NOMO-1 (cell line): ENCODE measurements at regions not wholly inside any gene's neighbourhood (a gene's known extent, or its start where the extent isn't known, plus 50 kb on each side); places are given as distances from the start of the nearest gene placed in this dataset.

Experiments used
- DNase-seq, 2 experiments: peaks; one replicate each; lab custom pipeline; 2025; ENCODE audit not compliant: unreplicated experiment in 2 of 2; lab: John Stamatoyannopoulos, UW

DNA sequence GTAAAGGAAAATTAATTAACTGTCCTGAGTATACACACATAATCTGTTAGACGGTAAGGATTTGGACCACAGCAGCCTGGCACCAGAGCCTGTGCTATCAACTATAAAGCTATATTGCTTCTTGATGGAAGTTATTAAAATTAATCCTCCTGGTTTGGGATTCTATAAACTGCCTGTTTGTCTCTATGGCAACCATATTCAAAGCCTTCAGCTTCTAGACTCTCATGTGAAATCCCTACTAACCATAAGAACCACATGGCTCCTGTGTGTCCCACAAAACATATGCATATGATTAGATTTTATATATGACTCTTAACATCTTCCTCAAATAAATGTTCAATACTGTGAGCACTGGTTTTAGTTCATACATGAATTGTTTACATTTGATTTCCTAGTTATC, 380.8 kb downstream of the ANKRD50 start:
- no peak for DNase-seq

DNA sequence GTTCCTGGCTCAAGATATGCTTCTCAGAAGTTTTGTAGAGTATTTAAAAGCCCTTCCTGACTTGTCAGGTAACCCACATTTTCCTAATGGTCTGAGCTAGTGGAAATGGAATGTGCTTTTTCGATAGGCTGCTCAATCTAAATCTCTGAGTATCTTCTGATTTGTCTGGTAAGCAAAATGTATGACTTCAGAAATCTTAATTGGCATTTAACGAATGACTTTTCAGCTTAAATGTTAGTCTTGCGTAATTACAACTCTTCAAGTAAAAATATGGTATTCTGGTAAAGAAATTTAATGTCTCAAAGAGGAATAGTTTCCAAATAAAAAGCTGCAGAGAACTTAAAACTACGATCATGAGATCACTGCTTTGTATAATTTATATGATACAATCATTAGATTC, 379.1 kb downstream of the ANKRD50 start:
- no peak for DNase-seq

DNA sequence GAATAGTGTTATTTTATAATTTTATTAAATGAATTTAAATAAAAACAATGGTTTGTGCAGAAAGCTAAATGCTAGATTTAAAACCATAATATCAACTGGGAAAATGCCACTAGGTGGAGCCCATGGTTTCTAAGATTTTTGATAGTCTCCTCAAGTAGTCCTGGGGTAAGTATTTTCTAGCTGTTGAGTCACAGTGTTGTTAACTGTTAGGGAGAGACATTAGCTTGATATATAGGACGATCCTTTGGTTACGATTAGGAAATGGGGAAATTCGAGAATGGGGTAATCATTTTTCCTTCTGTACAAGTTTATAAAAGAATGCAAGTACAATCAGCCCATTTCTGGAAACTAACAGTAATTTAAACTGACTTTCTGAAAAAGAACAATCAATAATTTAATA, 378.4 kb downstream of the ANKRD50 start:
- peak in 1 of 2 experiments; percentile 34 for DNase-seq

DNA sequence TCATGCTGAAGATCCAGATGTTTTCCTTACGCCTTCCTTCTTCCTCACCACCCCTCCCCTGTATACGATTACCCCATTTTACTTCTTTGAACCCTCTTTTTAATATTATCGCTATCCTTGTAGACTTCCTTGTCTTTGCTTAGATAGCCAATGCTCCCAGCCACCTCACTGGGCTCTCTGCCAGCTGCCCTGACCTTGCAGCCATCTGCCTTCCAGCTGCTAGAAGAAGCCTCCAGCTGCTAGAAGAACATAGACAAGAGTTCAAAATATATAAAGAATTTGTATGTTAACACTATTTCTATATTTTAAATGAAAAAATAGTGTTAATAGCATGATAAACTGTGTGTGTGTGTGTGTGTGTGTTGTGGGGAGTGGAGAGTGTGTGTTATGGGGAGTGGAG, 374.7 kb downstream of the ANKRD50 start:
- DNase-seq = no peak

DNA sequence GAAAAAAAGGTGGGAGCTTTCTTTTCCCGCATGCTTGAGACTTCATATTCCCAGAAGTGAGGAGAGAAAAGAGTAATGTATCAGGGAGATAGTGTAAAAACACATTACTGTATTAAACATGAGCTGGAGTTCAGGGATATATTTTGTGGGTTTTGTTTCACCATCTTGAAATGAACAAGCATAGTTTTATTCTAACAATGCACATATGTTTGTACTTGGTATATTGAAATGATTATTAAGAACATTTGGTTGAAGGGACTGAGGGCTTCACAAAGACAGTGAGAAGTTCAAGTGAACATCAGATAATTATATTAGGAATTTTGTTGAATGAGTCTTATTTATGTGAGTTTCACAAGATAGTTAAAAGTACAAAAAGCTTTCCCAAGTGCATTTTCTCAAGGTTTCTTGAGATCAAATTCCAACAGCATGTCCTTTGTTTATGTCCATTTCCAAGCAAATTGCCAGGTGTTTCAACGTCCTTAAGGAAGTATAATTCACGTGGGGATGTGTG, 368.8 kb downstream of the ANKRD50 start:
- DNase-seq = no peak

DNA sequence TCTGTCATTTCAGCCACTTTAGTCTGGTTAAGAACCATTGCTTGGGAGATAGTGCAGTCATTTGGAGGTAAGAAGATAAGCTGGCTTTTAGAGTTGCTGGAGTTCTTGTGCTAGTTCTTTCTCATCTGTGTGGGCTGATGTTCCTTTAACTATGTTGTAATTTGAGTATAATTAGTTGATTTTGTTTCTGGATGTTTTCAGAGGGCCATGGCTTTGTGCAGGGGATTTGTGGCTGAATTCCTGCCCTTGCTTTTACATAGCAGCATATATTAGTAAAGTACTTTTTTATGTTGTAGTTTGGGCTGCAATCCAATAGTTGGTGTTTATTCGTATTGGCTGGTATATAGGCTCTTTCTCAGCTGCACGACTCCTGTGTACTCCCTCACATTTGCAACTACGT, 339.6 kb downstream of the ANKRD50 start:
- no peak for DNase-seq

DNA sequence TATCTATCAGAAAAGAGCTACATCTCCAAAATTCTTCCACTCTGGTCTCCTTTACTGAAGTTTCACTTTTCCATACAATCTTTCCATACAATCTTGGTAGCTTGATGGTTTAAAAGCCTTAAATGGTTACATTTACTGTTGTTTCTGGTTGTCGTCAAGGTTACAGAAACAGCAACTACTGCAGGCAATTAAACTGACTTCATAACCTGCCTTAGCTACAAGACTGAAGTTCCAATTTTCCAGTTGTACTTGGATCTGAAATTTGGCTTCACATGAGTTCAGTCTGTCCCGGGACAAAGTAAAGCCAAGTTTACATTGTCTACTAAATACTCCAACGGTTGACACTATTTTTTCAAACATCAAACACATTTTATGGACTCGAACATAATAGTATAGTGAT, 326.4 kb downstream of the ANKRD50 start:
- DNase-seq = no peak

DNA sequence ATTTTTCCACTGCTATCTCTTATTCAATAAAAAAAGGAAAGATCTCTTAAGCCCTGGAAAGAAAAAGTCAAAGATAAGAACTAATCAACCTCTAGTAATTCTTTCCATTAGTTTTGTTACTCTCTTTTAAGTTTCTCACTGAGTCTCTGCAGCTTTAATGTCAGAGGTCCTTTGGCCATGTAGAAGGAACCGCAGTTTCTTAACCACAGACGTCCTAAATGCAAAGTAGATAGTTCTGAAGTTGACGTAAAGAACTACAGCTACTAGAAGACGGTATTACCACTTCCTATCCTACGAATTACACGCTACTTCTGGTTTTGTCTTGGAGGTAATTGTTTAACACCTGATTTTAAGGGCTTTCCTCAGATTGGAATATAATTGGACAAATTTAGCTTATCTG, 325.9 kb downstream of the ANKRD50 start:
- DNase-seq = no peak

DNA sequence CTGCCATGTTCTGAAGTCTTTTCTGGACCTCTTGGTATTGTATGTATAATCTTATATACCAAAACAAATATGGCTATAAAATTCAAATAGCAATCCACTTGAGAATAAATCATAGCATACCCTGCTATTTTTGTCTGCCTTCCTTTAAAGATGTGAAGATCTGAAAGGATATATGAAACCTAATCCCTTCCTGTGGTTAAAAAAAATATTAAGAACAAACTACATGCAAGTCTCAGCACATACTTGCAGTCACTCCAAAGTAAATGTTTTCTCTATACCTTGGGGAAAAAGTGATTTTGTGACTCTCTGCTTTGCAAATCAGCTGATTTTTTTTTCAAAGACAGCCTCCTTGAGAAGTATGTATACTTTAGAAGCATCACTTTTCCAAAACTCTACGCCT, 322.9 kb downstream of the ANKRD50 start:
- no peak for DNase-seq

DNA sequence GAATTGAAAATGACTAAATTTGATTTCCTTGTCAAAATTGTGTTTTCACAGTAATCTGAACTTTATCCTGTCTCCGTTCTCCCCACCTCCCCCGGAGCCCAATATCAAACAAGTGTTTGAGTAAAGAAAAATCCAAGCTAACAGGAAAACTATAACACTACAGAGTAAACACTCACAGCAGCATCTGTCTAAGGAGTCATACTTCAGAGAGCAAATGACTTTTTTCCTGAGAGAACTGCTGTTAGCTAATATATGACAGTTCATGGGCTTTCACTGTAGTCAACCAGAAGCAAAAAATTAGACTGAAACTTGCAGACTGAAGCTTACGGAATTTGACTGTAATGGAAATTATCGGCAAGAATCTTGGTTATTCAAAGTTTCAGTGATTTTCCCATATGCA, 321.7 kb downstream of the ANKRD50 start:
- no peak for DNase-seq

DNA sequence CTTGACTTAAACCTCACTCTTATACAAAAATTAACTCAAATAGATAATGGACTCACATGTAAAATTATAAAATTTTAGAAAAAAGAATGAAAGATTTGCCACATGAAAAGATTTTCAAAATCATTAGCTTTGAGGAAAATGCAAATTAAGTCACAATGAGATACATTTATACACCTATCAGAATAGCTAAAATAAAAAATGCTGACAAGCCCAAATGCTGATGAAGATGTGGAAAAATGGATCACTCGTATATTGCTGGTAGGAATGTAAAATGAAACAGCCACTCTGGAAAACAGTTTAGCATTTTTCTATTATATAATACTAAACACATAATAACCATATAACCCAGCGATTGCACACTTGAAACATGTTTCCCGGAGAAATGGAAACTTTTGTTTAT, 316.2 kb downstream of the ANKRD50 start:
- no peak for DNase-seq

DNA sequence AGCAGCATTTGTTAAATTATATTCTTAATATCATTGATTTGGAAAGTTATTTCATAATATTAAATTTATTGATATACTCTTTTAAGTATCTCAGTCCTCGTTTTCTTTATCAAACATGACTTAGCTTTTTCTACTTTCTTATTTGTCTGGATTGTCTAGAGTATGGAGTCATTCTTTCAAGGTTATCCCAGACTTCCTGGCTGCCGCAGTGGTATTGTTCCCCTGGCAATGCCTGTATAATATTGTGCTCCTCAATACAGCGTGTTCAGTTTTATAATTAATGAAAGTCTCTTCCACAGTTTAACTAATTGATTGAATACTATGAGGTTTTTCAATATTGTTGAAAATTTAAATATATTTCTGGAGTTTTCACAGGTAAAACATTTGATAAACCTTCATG, 310.9 kb downstream of the ANKRD50 start:
- DNase-seq = no peak

DNA sequence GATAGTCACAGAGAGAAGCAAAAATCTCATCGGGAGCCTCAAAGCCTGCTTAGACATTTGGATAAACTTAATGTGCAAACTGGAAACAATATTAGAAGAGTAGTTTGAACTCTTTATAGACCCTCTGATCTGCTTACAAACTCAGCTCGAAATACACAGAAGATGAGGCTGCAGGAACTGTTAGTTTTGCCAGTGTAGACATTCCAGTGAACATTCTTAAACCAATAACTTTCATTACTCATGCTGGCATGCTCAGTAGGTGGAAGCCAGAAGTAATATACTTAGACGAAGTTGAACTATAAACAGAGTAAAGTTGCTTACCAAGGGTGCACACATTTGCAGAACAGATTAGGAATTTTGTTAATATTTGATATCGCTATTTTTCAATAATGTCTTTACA, 303.5 kb downstream of the ANKRD50 start:
- DNase-seq = no peak

DNA sequence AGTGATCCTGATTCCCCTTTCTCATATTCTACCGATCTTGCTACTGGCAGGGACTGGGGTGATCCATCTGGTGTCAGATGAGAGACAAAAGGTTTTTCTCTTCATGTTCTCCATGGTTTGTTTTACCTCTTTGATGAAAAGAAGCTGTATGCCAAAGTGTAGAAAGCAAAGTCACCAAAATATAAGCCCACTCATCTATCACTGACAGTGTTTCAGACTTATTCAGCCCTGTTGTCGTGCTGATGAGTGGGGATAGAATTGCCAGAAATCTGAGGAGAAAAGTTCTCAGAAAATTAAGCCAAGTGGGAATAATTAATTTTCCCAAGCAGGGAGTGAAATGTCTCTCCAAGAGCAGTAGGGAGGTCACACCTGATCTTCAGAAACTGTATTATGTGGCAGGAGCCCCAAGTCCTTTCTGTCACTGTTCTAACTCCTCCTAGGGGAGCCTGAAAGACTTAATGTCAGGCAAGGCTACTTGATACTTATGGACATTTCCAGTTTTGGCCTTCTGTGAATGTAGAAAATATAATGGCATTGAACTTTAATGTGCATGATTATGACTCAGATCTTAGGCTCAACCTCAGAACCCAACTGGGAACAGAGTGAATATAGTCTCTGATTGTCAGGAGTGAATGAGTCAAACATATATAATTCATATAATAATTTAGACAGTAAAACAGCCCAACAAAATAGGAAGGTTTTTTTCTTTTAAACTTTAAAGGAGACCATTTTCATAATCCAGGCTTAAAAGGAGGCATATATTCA, 298.1 kb downstream of the ANKRD50 start:
- no peak for DNase-seq

DNA sequence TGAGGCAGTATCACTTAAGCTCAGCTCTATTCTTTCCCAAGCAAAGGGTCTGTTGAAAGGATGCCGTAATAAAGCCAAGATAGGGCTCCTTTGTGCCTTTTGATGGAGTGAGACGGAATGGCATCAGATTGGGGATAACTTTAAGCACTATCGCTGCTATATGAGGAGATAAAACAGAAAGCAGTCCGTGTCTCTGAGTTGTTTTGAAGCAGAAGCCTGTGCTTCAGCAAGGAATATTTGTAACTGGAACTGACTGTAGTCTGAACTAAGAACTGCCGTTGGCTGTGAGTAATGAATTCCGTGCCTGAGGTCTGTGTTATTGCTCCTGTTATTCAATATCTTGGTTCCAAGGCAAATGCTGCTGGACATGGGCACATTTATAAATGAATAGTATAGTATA, 297.4 kb downstream of the ANKRD50 start:
- no peak for DNase-seq

DNA sequence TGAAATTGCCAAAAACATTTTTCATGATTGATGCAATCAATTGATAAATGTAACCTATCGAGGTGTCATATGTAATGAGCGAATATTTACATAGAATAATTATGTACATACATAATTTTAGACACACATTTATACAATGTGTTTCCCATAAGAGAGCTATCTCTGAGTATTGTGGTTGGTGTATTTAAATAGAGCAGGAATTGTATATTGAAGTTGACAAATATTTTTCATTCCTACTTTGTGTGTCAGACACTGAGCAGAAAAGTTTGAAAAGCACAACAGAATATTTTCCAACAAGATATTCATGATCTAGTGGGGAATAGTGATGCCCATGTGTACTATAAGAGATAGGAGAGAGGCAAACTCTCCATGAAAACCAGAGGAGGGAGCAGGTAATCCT, 295.2 kb downstream of the ANKRD50 start:
- DNase-seq = no peak

DNA sequence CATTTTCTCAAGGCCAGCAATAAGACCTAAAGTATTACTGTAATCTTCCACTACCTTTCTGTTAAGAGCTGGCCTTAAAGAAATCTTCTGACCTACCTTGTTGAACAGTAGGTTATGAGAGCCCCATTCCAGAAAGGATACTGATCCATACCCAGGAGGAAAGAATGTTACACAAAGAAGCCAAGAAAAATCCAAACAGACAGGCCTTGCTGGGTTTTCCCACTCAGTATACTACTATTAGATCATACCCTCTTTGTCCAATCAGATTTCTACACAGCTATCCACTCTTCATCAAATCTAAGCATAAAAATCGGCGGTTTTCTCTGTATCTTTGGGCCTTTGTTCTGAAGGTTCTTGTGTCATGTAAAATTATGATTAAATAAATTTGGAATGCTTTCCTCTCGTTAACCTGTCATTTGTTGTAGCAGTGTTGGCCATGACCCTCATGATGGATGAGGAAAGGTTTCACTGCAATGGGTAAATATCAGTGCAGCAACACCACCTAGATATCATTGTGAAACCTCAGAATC, 292.3 kb downstream of the ANKRD50 start:
- no peak for DNase-seq

DNA sequence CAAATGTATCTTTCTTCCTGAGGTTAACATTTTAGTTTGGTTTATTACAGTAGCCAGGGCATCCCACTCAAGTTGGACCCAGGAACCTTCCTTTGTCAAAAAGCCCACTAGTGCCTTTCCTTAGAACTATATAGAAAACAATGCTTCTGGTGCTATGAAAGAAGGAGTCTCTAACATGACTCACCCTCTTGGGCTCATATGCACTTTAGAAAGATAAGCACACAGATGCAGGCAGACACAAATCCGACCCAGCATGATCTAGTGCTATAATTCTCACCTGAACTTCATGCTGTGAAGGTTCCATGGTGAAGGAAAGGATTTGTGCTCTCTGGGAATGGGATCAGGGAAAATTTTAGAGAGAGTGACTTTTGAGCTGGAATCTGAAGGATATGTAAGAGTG, 289.4 kb downstream of the ANKRD50 start:
- no peak for DNase-seq

DNA sequence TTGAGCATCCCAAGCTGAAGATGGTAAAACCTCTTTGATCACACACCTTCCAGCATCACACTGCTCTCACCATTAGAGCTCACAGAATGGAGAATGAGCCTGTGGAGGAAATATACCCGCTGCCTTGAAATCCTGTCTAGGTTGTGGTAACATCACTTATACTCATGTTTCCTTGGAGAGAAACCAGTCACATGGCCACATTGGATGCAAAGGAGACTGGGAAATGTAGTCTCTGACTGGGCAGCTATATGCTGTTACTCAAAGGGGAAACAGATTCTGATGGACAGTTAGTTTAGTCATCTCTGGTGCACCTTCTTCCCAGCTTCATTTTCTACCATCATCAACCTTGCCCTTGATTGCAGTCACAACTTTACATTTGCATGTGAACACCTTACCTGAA, 286.3 kb downstream of the ANKRD50 start:
- DNase-seq = no peak

DNA sequence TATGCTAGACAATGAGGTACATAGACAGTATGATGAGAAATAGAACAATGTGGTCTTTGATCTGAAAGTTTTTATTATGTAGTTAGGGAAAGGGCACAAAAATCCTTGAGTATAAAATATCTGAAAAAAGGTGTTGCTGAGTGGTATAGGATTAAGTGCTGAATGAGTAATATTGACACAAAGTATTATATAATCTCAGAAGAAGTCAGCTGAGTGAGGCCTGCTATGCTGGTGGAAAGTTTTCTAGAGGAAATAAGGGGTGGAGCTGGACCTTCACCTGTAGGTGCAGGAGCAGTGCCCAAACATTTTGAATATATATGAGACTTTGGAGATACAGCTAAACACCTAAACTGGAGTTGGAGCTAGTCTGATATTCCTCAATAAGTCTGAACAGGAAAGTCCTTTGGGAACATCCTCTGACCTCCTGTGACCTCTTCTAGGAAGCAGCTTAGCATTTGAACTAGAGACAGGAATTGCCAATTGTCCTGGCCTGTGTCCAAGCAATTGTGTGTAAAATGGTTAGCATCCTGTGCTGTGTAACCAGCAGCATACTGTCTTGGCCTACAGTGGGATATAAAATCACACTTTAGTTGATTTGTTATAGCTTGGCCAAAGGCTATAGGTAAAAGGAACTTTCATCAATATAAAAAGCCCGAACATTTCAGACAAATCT, 285.3 kb downstream of the ANKRD50 start:
- no peak for DNase-seq

DNA sequence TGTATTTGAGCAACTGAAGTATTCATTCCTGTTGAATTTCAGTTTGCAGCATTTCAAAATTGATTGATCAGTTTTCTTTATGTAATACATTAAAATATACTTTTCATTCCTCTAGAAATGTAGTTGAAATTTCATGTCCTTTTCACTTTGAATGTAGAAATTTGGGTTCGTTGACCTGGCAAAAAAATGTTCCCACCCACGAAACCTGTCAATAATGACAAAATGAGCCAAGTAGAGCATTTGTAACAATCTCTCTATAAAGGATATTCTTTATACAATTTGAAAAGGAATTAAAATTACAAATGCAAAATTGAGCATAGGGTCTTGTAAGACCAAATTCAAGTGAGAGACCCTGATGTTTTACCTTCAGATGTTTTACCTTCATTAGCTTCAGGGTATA, 283.9 kb downstream of the ANKRD50 start:
- no peak for DNase-seq

DNA sequence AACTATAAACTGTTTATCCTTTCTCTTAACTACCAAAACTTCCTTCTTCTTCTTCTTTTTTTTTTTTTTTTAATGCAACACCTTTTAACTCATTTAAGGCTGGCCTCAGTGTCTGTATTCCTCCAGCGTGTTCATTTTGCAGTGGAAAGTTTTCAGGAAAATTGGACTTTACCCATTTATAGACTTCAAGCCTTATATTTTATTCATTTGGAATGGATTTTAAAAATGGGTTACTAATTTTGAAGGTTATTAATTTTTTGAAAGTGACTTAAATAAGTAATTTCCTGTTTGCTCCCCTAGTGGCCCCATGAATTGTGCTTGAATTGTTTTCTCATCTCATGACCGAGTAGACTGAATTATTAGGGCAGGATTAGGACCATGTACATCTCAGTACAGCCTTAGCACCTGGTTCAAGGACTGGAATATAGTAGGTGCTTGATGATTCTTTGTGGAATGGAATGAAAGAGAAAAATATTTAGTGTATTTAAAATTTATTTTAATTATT, 282.7 kb downstream of the ANKRD50 start:
- DNase-seq = no peak
